ENCODE measurements at regions not wholly inside any gene's neighbourhood (a gene's known extent, or its start where the extent isn't known, plus 50 kb on each side); places are given as distances from the start of the nearest gene placed in this dataset.

DNA sequence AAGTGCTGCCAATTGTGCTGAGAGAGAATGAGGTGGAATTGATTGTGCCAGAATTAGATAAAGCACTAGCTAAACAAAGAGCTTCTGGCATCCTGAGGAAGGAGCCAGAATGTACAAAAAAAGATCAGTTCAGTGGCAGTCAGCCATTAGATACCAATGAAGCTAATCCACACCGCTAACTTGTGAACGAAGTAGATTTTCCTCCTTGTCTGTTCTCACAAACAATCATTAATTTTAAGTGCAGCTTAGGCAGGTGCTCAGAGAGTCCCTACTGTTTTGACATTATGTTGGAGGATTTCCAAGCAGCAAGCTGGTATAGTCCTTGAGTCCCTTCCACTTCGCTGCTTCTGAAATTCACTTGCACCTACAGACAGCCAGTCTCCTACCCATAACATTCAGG is 617.4 kb downstream of the CENPC start:
- Histone ChIP-seq H3K4me3 (ENCODE audit: low read length) (no peak overlapping the region), H3K9me3 (replicated peaks; ENCODE audit: control insufficient read depth, low read depth, low read length) (no peaks in the 10 kb centered on the region), H3K27me3 (ENCODE audit: control insufficient read depth, insufficient read depth, low read length) (no peaks in the 10 kb centered on the region), H3K4me1 (ENCODE audit: control insufficient read depth, insufficient read depth, low read length) (no peaks in the 10 kb centered on the region), H3K36me3 (ENCODE audit: control insufficient read depth, insufficient read depth, low read length) (no peaks in the 10 kb centered on the region), H3K27ac (ENCODE audit: low read length) (no peak overlapping the region)
- WGBS (ENCODE audit: insufficient coverage): 20% methylated on average over 1 of the region's 3 CpGs
- DNase-seq: peak; percentile 26

DNA sequence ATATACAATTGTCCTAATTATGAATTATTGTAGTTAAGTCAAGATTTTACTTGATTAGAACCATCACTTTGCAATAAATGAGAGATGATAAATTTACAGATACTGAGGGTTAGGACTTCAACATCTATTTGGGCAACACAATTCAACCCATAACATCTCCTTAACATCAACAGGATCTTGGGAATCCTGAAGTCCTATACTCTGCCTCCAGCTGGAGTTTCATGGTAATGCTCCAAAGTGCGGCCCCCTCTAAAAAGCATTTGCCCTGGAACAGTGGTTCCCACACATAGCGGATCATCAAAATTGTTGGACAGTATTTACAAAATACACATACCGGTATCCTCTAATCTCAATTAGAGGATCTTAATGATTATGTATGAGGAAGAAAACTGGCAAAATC is 618.6 kb downstream of the CENPC start:
- H3K4me3 ChIP-seq (ENCODE audit: low read length): no peak overlapping the region
- H3K27ac ChIP-seq (ENCODE audit: low read length): no peak overlapping the region
- H3K4me1 ChIP-seq (ENCODE audit: control insufficient read depth, insufficient read depth, low read length): no peaks in the 10 kb centered on the region
- no peak for DNase-seq
- H3K9me3 ChIP-seq (replicated peaks; ENCODE audit: control insufficient read depth, low read depth, low read length): no peaks in the 10 kb centered on the region
- H3K27me3 ChIP-seq (ENCODE audit: control insufficient read depth, insufficient read depth, low read length): no peaks in the 10 kb centered on the region
- WGBS (ENCODE audit: insufficient coverage): 80% methylated on average over 1 of the region's 3 CpGs
- H3K36me3 ChIP-seq (ENCODE audit: control insufficient read depth, insufficient read depth, low read length): no peaks in the 10 kb centered on the region

GRCh38 chr4:66923081-66923865 is 622.0 kb downstream of the CENPC start:
- peak; percentile 19 for DNase-seq
- H3K4me3 ChIP-seq (ENCODE audit: low read length): no peak overlapping the region
- H3K27me3 ChIP-seq (ENCODE audit: control insufficient read depth, insufficient read depth, low read length): no peaks in the 10 kb centered on the region
- H3K36me3 ChIP-seq (ENCODE audit: control insufficient read depth, insufficient read depth, low read length): no peaks in the 10 kb centered on the region
- H3K9me3 ChIP-seq (replicated peaks; ENCODE audit: control insufficient read depth, low read depth, low read length): no peaks in the 10 kb centered on the region
- no peak overlapping the region for H3K27ac ChIP-seq (ENCODE audit: low read length)
- no peaks in the 10 kb centered on the region for H3K4me1 ChIP-seq (ENCODE audit: control insufficient read depth, insufficient read depth, low read length)

DNA sequence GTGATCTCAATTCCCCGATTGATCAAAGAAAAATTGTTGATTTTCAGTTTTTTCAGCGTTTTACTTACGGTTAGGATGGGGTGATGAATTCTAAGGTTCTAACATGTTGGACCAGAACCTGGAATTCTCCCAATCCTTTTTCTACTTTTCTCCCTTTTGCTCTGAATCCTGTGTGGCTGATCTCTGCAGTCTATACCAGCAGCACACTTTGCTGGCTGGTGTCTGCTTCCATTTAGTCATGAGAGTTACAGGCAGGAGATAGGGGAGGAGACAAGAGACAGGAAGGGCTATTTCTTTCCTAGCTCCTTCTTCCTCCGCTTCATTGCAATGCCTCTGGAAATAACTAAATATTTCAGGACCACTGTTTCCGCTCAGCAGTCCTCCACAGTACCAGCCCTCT is 623.9 kb downstream of the CENPC start:
- Histone ChIP-seq H3K9me3 (replicated peaks; ENCODE audit: control insufficient read depth, low read depth, low read length) (no peaks in the 10 kb centered on the region), H3K27me3 (ENCODE audit: control insufficient read depth, insufficient read depth, low read length) (no peaks in the 10 kb centered on the region), H3K4me3 (ENCODE audit: low read length) (no peak overlapping the region), H3K27ac (ENCODE audit: low read length) (no peak overlapping the region), H3K4me1 (ENCODE audit: control insufficient read depth, insufficient read depth, low read length) (no peaks in the 10 kb centered on the region), H3K36me3 (ENCODE audit: control insufficient read depth, insufficient read depth, low read length) (no peaks in the 10 kb centered on the region)
- WGBS (ENCODE audit: insufficient coverage): no CpG with 5 or more reads among the region's 5 CpGs
- DNase-seq: no peak

GRCh38 chr4:66920514-66920913 is 624.8 kb downstream of the CENPC start:
- Histone ChIP-seq H3K27ac (ENCODE audit: low read length) (no peak overlapping the region), H3K4me1 (ENCODE audit: control insufficient read depth, insufficient read depth, low read length) (no peaks in the 10 kb centered on the region), H3K9me3 (replicated peaks; ENCODE audit: control insufficient read depth, low read depth, low read length) (no peaks in the 10 kb centered on the region), H3K36me3 (ENCODE audit: control insufficient read depth, insufficient read depth, low read length) (no peaks in the 10 kb centered on the region), H3K4me3 (ENCODE audit: low read length) (no peak overlapping the region), H3K27me3 (ENCODE audit: control insufficient read depth, insufficient read depth, low read length) (no peaks in the 10 kb centered on the region)
- WGBS (ENCODE audit: insufficient coverage): 90% methylated on average over 6 of the region's 10 CpGs
- no peak for DNase-seq

DNA sequence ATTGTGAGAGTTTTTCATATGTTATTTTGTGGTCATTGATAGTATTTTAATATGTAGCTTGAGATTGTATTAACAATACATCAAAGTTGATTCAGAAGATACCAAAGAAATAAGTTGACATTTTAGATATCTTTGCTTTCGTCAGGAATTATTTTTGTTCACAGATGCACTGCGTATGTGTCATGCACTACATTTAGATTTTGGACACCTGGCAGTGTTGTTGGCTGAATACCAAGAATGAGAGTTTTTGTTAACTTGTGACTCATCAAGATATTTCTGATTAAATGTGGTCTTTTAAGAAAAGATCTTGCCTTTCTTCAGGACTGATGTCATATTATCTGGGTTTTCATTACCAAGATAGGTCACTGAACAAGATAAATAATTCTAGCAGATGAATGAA is 633.4 kb downstream of the CENPC start:
- WGBS (ENCODE audit: insufficient coverage): no CpG with 5 or more reads among the region's 2 CpGs
- peak; percentile 22 for DNase-seq
- Histone ChIP-seq H3K4me3 (ENCODE audit: low read length) (no peak overlapping the region), H3K9me3 (replicated peaks; ENCODE audit: control insufficient read depth, low read depth, low read length) (no peaks in the 10 kb centered on the region), H3K27me3 (ENCODE audit: control insufficient read depth, insufficient read depth, low read length) (no peaks in the 10 kb centered on the region), H3K27ac (ENCODE audit: low read length) (no peak overlapping the region), H3K36me3 (ENCODE audit: control insufficient read depth, insufficient read depth, low read length) (no peaks in the 10 kb centered on the region), H3K4me1 (ENCODE audit: control insufficient read depth, insufficient read depth, low read length) (no peaks in the 10 kb centered on the region)

GRCh38 chr4:66906314-66906713 is 639.0 kb downstream of the CENPC start:
- WGBS (ENCODE audit: insufficient coverage): no CpG with 5 or more reads among the region's 2 CpGs
- DNase-seq: no peak
- no peak overlapping the region for H3K4me3 ChIP-seq (ENCODE audit: low read length)

DNA sequence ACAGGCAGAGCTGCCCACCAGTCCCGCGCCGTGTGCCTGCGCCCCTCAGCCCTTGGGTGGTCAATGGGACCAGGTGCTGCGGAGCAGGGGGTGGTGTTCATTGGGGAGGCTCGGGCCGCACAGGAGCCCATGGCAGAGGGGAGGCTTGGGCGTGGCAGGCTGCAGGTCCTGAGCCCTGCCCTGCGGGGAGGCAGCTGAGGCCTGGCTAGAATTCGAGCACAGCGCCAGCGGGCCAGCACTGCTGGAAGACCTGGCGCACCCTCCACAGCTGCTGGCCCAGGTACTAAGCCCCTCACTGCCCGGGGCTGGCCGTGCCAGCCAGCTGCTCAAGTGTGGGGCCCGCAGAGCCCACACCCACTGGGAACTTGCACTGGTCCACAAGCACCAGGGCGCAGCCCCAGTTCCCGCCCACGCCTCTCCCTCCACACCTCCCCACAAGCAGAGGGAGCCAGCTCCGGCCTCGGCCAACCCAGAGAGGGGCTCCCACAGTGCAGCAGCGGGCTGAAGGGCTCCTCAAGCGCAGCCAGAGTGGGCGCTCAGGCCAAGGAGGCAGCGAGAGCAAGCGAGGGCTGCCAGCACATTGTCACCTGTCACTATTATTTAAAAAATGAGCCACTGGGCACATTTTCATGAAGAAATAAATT is 645.8 kb downstream of the CENPC start:
- H3K27ac ChIP-seq (ENCODE audit: low read length): no peak overlapping the region
- no peaks in the 10 kb centered on the region for H3K9me3 ChIP-seq (replicated peaks; ENCODE audit: control insufficient read depth, low read depth, low read length)
- WGBS (ENCODE audit: insufficient coverage): 98% methylated on average over 17 of the region's 26 CpGs
- no peaks in the 10 kb centered on the region for H3K4me1 ChIP-seq (ENCODE audit: control insufficient read depth, insufficient read depth, low read length)
- no peaks in the 10 kb centered on the region for H3K27me3 ChIP-seq (ENCODE audit: control insufficient read depth, insufficient read depth, low read length)
- DNase-seq: no peak
- H3K4me3 ChIP-seq (ENCODE audit: low read length): no peak overlapping the region
- H3K36me3 ChIP-seq (ENCODE audit: control insufficient read depth, insufficient read depth, low read length): no peaks in the 10 kb centered on the region

More at GRCh38 chr4:66906314-66906713, 639.0 kb downstream of the CENPC start:
- Histone ChIP-seq H3K4me1 (ENCODE audit: control insufficient read depth, insufficient read depth, low read length) (no peaks in the 10 kb centered on the region), H3K27me3 (ENCODE audit: control insufficient read depth, insufficient read depth, low read length) (no peaks in the 10 kb centered on the region), H3K27ac (ENCODE audit: low read length) (no peak overlapping the region), H3K36me3 (ENCODE audit: control insufficient read depth, insufficient read depth, low read length) (no peaks in the 10 kb centered on the region), H3K9me3 (replicated peaks; ENCODE audit: control insufficient read depth, low read depth, low read length) (no peaks in the 10 kb centered on the region)

GRCh38 chr4:66893807-66894206 is 651.5 kb downstream of the CENPC start:
- Histone ChIP-seq H3K9me3 (replicated peaks; ENCODE audit: control insufficient read depth, low read depth, low read length) (no peaks in the 10 kb centered on the region), H3K27me3 (ENCODE audit: control insufficient read depth, insufficient read depth, low read length) (no peaks in the 10 kb centered on the region), H3K4me1 (ENCODE audit: control insufficient read depth, insufficient read depth, low read length) (no peaks in the 10 kb centered on the region), H3K27ac (ENCODE audit: low read length) (no peak overlapping the region), H3K36me3 (ENCODE audit: control insufficient read depth, insufficient read depth, low read length) (no peaks in the 10 kb centered on the region), H3K4me3 (ENCODE audit: low read length) (no peak overlapping the region)
- WGBS (ENCODE audit: insufficient coverage): no CpG with 5 or more reads among the region's 1 CpG
- no peak for DNase-seq

GRCh38 chr4:66887061-66887460 is 658.2 kb downstream of the CENPC start:
- Histone ChIP-seq H3K4me3 (ENCODE audit: low read length) (no peak overlapping the region), H3K27ac (ENCODE audit: low read length) (no peak overlapping the region), H3K36me3 (ENCODE audit: control insufficient read depth, insufficient read depth, low read length) (no peaks in the 10 kb centered on the region), H3K9me3 (replicated peaks; ENCODE audit: control insufficient read depth, low read depth, low read length) (peaks cover 3% of the 10 kb centered on the region), H3K4me1 (ENCODE audit: control insufficient read depth, insufficient read depth, low read length) (no peaks in the 10 kb centered on the region), H3K27me3 (ENCODE audit: control insufficient read depth, insufficient read depth, low read length) (no peaks in the 10 kb centered on the region)
- DNase-seq: no peak
- WGBS (ENCODE audit: insufficient coverage): 73% methylated on average over 1 of the region's 1 CpG

All from muscle of leg (tissue), 3 donors.